Stomach (tissue), 8 donors: ENCODE measurements at regions not wholly inside any gene's neighbourhood (a gene's known extent, or its start where the extent isn't known, plus 50 kb on each side); places are given as distances from the start of the nearest gene placed in this dataset.

Experiments
- DNase-seq, 2 donors: peaks; one replicate each; pipeline versions ENCODE4 v3.0.0 to v3.0.0-alpha.2; 2013 to 2019
- H3K27ac ChIP-seq, 5 donors: fragments of 200-600 bp in 4 of 5; sonication (generic) in 4 of 5; one replicate each; pipeline ENCODE4 v1.5.1; 2013 to 2019; ENCODE audit warnings: mild to moderate bottlenecking in 1 of 5, moderate library complexity in 1 of 5
- H3K27me3 ChIP-seq, 3 donors: fragments of 200-600 bp; sonication (generic); one replicate each; pipeline ENCODE4 v1.5.1; 2017 to 2019; ENCODE audit warnings: mixed run types in 1 of 3
- H3K36me3 ChIP-seq, 4 donors: fragments of 200-600 bp; sonication (generic); 1 replicate in 3 of 4; 2 replicates in 1 of 4; pipeline ENCODE4 v1.5.1; 2016 to 2019
- H3K4me1 ChIP-seq, 4 donors: fragments of 200-600 bp; sonication (generic); one replicate each; pipeline ENCODE4 v1.5.1; 2016 to 2019
- H3K4me3 ChIP-seq, 4 donors: fragments of 200-600 bp; sonication (generic) in 3 of 4; one replicate each; pipeline ENCODE4 v1.5.1; 2016 to 2019; ENCODE audit warnings: mild to moderate bottlenecking in 1 of 4
- H3K9me3 ChIP-seq, 4 donors: fragments of 200-600 bp; sonication (generic); one replicate each; pipeline ENCODE4 v1.5.1; 2016 to 2019
- EP300 ChIP-seq: sonication (generic); formaldehyde crosslinking; IDR thresholded peaks from one replicate; pipeline ENCODE4 v1.6.1; 2017; ENCODE audit warnings: antibody characterized with exemption
- POLR2A ChIP-seq, 4 donors: fragments of 450-650 bp; IDR thresholded peaks; one replicate each; pipeline ENCODE4 v1.6.1; 2016; ENCODE audit warnings: antibody characterized with exemption in 4 of 4, control low read depth in 2 of 4, mild to moderate bottlenecking in 1 of 4, moderate library complexity in 1 of 4
- POLR2AphosphoS5 ChIP-seq, 3 donors: sonication (generic); formaldehyde crosslinking; IDR thresholded peaks; one replicate each; pipeline ENCODE4 v1.6.1; 2016; ENCODE audit warnings: antibody characterized with exemption in 3 of 3
- WGBS, 5 donors: extraction: QIAGEN DNeasy Blood & Tissue Kit in 3 of 5; methylation state at CpG; one replicate each; pipeline versions ENCODE4 v1.1.5 to v1.1.7; 2013 to 2018; 5-methylcytosine and 5-hydroxymethylcytosine counted together
- intact Hi-C: fragments of 100-400 bp; cut with DNase I; formaldehyde crosslinking; loops from one replicate; pipeline ENCODE4 v1.15.1; 2023; ENCODE audit warnings: low total_unique reads
- TF ChIP-seq, protein P1 (sequence below), 7 experiments: fragments of 450-650 bp in 4 of 7; fragments of 200-600 bp in 3 of 7; sonication (generic) in 3 of 7; IDR thresholded peaks; one replicate each; pipeline ENCODE4 v1.5.1; 2016 to 2019; ENCODE audit warnings: antibody characterized with exemption in 7 of 7, control low read depth in 2 of 7, mild to moderate bottlenecking in 1 of 7
- donor health status: healthy with polysubstance abuse.
- donor health status: Bipolar disorder and iron deficiency.
- donor health status: healthy.

DNA sequence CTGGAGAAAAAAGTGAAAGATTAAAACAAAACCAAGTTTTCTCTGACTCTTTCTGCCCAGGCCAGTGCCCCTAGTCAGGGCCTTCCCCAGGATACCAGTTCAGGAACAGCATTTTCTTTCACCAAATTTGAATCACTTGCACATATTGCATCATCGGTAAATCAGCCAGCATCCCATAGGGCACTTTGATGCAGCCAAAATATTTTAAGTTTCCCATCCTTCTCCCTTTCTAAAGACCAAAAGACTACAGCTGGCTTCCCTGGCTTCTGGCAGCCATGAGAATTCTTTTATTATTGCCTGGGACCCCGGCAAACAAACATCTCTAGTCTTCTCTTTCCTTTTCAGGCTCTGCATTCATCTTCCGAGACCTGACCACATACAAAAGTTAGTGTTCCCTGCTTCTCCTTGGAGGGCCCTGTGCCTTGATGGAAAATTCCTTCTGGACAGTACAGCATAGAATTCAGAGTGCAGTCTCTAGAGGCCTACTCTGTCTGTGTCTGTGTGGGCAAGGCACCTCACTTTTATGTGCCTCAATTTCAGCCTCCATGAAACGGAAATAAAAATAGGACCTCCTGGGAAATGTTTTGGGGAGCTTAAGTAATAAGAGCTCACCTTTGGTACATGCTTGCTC is 348.0 kb downstream of the VPS13C start:
- 75 to 87% (median 81%) methylated on average over 4 of the region's 4 CpGs for WGBS, 5 donors
- no peaks in the 10 kb centered on the region for H3K27me3 ChIP-seq
- H3K4me3 ChIP-seq: no peak overlapping the region
- no peaks in the 10 kb centered on the region for H3K36me3 ChIP-seq
- DNase-seq: no peak
- TF ChIP-seq, protein P1, sequence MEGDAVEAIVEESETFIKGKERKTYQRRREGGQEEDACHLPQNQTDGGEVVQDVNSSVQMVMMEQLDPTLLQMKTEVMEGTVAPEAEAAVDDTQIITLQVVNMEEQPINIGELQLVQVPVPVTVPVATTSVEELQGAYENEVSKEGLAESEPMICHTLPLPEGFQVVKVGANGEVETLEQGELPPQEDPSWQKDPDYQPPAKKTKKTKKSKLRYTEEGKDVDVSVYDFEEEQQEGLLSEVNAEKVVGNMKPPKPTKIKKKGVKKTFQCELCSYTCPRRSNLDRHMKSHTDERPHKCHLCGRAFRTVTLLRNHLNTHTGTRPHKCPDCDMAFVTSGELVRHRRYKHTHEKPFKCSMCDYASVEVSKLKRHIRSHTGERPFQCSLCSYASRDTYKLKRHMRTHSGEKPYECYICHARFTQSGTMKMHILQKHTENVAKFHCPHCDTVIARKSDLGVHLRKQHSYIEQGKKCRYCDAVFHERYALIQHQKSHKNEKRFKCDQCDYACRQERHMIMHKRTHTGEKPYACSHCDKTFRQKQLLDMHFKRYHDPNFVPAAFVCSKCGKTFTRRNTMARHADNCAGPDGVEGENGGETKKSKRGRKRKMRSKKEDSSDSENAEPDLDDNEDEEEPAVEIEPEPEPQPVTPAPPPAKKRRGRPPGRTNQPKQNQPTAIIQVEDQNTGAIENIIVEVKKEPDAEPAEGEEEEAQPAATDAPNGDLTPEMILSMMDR (IDR thresholded peaks at IDR 0.05): no peak
- TF ChIP-seq EP300: no peak
- TF ChIP-seq POLR2AphosphoS5 (IDR thresholded peaks at IDR 0.05): no peak
- TF ChIP-seq POLR2A (IDR thresholded peaks at IDR 0.05): no peak
- no peaks in the 10 kb centered on the region for H3K4me1 ChIP-seq
- intact Hi-C loops: no loop called here
- no peaks in the 10 kb centered on the region for H3K9me3 ChIP-seq
- H3K27ac ChIP-seq: no peak overlapping the region

DNA sequence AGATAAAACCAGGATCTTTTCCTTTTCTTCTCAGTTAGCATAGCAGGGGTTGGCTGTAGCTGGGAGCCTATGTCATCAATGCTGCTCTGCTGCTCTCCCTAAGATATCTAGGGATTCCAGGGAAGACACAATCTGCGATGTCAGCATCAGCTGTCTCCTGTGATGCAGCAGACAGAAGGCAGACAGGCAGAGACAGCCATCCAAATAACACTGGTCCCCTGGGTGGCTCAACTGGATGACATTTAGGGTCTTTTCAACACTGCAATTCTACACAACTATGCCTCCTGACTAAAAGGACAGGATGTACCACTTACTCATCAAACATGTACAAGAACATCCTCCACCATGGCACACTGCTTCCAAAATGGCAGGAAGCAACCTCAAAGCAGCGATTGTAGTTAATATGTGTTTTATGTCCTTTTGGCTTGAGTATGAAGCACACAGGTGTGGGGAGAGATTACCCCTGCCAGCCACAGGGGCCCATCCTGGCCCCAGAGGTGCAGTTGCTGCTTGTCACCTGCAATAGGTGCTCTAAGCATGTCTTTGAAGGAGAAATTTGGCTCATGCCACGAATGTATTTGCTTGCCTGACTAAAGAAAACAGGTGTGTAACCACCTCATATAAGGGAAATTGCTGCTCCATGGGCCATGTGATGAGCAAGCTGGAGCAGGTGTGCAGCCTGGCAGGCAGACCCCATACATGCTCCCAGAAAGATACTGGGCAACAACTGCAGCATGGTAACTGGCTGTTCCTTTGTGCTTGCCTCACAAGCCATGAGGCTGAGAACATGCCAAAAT is 357.8 kb downstream of the VPS13C start:
- no peak for DNase-seq
- Histone ChIP-seq H3K4me3 (no peak overlapping the region), H3K9me3 (peaks cover 0 to 5% (median 0%) of the 10 kb centered on the region in 4 donors), H3K27ac (no peak overlapping the region), H3K4me1 (no peaks in the 10 kb centered on the region), H3K36me3 (no peaks in the 10 kb centered on the region), H3K27me3 (peaks cover 0 to 5% (median 0%) of the 10 kb centered on the region in 3 donors)
- TF ChIP-seq, protein P1 (IDR thresholded peaks at IDR 0.05): peak in 1 of 7 experiments; percentile 11
- TF ChIP-seq EP300 (no peak), POLR2A (IDR thresholded peaks at IDR 0.05) (no peak)
- intact Hi-C loops: no loop called here
- 57 to 71% (median 63%) methylated on average over 3 of the region's 3 CpGs for whole genome bisulfite sequencing, 5 donors

GRCh38 chr15:61701455-61701854 is 358.8 kb downstream of the VPS13C start:
- no peaks in the 10 kb centered on the region for H3K4me1 ChIP-seq
- no peak overlapping the region for H3K4me3 ChIP-seq
- WGBS, 5 donors: 83 to 89% (median 83%) methylated on average over 4 of the region's 4 CpGs
- DNase-seq: no peak
- no peaks in the 10 kb centered on the region for H3K36me3 ChIP-seq
- peaks cover 0 to 5% (median 0%) of the 10 kb centered on the region in 3 donors for H3K27me3 ChIP-seq
- intact Hi-C loops: no loop called here
- H3K9me3 ChIP-seq: peaks cover 0 to 5% (median 0%) of the 10 kb centered on the region in 4 donors
- H3K27ac ChIP-seq: no peak overlapping the region
- TF ChIP-seq POLR2AphosphoS5 (IDR thresholded peaks at IDR 0.05) (no peak), POLR2A (IDR thresholded peaks at IDR 0.05) (no peak), EP300 (no peak)
- TF ChIP-seq, protein P1 (IDR thresholded peaks at IDR 0.05): no peak

- WGBS, 5 donors: 73 to 85% (median 79%) methylated on average over 6 of the region's 6 CpGs
- no peak overlapping the region for H3K4me3 ChIP-seq
- no peak for DNase-seq
These were observed 359.4 kb downstream of the VPS13C start for GRCh38 chr15:61700803-61701202.

More at GRCh38 chr15:61700803-61701202, 359.4 kb downstream of the VPS13C start:
- Histone ChIP-seq H3K27me3 (peaks cover 0 to 5% (median 0%) of the 10 kb centered on the region in 3 donors), H3K4me1 (no peaks in the 10 kb centered on the region), H3K9me3 (peaks cover 0 to 5% (median 0%) of the 10 kb centered on the region in 4 donors), H3K27ac (no peak overlapping the region), H3K36me3 (no peaks in the 10 kb centered on the region)
- TF ChIP-seq EP300 (no peak), POLR2AphosphoS5 (IDR thresholded peaks at IDR 0.05) (no peak), POLR2A (IDR thresholded peaks at IDR 0.05) (no peak)
- TF ChIP-seq, protein P1 (IDR thresholded peaks at IDR 0.05): no peak
- intact Hi-C loops: no loop called here
